ENCODE measurements at regions not wholly inside any gene's neighbourhood (a gene's known extent, or its start where the extent isn't known, plus 50 kb on each side); places are given as distances from the start of the nearest gene placed in this dataset.

DNA sequence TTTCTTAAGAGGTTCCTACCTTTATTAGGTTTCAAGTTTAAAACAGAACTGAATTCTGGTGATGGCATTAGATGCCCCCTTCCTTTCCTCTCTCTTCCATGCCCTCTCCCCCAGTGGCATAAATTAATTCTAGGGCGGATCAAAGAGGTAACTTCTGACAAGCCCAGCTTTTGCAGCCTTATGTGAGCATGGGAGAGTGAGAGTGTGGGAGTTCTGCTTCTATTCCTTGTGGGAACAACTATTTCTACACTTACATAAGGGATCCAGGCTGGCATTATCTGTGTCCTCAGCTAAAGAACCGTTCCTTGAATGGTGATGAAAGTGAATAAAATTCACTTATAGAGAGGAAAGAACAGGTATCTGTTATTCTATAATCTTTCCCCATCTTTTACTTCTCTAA is 437.6 kb downstream of the KIF4B start:
- H3K4me3 ChIP-seq (ENCODE audit: low read length) = no peak overlapping the region
- H3K4me1 ChIP-seq (ENCODE audit: low read length) = no peaks in the 10 kb centered on the region
- H3K79me2 ChIP-seq (ENCODE audit: low read length) = no peaks in the 10 kb centered on the region
- no peak overlapping the region for H3K27ac ChIP-seq (ENCODE audit: low read length)
- no peaks in the 10 kb centered on the region for H3K9me2 ChIP-seq (replicated peaks; ENCODE audit: insufficient read depth, low read length)
- no peak for DNase-seq
- no peaks in the 10 kb centered on the region for H3K27me3 ChIP-seq (replicated peaks; ENCODE audit: insufficient read depth, low read length)
- TF ChIP-seq, protein P1, sequence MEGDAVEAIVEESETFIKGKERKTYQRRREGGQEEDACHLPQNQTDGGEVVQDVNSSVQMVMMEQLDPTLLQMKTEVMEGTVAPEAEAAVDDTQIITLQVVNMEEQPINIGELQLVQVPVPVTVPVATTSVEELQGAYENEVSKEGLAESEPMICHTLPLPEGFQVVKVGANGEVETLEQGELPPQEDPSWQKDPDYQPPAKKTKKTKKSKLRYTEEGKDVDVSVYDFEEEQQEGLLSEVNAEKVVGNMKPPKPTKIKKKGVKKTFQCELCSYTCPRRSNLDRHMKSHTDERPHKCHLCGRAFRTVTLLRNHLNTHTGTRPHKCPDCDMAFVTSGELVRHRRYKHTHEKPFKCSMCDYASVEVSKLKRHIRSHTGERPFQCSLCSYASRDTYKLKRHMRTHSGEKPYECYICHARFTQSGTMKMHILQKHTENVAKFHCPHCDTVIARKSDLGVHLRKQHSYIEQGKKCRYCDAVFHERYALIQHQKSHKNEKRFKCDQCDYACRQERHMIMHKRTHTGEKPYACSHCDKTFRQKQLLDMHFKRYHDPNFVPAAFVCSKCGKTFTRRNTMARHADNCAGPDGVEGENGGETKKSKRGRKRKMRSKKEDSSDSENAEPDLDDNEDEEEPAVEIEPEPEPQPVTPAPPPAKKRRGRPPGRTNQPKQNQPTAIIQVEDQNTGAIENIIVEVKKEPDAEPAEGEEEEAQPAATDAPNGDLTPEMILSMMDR (IDR thresholded peaks at IDR 0.05; ENCODE audit: low read length) = no peak
- TF ChIP-seq EZH2phosphoT487 (IDR thresholded peaks at IDR 0.05; ENCODE audit: low read length) = no peak
- TF ChIP-seq EZH2 (optimal IDR thresholded peaks at IDR 0.05; ENCODE audit: low read depth, low read length) = no peak
- H3K9me3 ChIP-seq (replicated peaks; ENCODE audit: insufficient read depth, low read length) = no peaks in the 10 kb centered on the region
- H3K36me3 ChIP-seq (replicated peaks; ENCODE audit: insufficient read depth, low read length) = no peaks in the 10 kb centered on the region
- no peaks in the 10 kb centered on the region for H3F3A ChIP-seq (ENCODE audit: insufficient read depth, low read length)
- H3K4me2 ChIP-seq (ENCODE audit: low read depth, low read length) = no peak overlapping the region
- no peak overlapping the region for H3K9ac ChIP-seq (ENCODE audit: low read length)
- no peaks in the 10 kb centered on the region for H4K20me1 ChIP-seq (ENCODE audit: insufficient read depth, low read length)
- no peak overlapping the region for H2AFZ ChIP-seq (ENCODE audit: low read length)

DNA sequence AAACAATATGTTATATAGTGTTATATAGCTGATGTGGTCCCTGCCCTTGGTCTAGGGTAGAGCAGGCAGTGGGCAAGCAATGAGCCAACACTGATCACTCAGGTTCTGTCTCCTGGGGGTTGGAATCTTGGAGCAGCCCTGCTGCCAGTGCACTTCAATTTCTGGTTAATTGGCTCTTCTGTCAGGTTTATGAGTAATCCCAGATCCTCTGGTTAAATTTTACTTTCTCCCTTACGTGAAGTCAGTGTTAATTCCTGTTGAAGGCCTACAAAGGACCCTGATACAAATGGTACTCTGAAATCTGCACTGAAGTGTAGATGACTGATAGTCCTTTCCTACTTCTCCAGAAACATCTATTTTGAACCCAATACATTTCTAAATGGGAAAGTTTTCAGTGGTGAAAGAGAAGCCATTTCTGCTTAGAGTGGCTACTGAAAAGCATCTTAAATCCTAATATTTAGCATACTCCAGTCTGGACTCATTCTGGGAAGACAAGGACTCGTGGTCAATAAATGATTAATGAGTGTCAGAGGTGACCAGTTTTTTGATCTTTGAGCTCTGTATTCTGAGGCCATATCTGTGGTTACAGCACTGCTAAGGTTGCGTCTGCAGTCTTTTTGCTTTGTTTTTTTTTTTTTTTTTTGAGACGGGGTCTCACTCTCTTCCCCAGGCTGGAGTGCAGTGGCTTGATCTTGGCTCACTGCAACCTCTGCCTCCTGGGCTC is 442.4 kb downstream of the KIF4B start:
- Histone ChIP-seq H3K9me2 (replicated peaks; ENCODE audit: insufficient read depth, low read length) (no peaks in the 10 kb centered on the region), H3K4me1 (ENCODE audit: low read length) (no peaks in the 10 kb centered on the region), H2AFZ (ENCODE audit: low read length) (no peak overlapping the region), H3K4me3 (ENCODE audit: low read length) (no peak overlapping the region), H3K79me2 (ENCODE audit: low read length) (no peaks in the 10 kb centered on the region), H3K4me2 (ENCODE audit: low read depth, low read length) (no peak overlapping the region), H3K36me3 (replicated peaks; ENCODE audit: insufficient read depth, low read length) (no peaks in the 10 kb centered on the region), H3F3A (ENCODE audit: insufficient read depth, low read length) (no peaks in the 10 kb centered on the region), H3K27ac (ENCODE audit: low read length) (no peak overlapping the region), H3K27me3 (replicated peaks; ENCODE audit: insufficient read depth, low read length) (no peaks in the 10 kb centered on the region), H3K9ac (ENCODE audit: low read length) (no peak overlapping the region), H4K20me1 (ENCODE audit: insufficient read depth, low read length) (no peaks in the 10 kb centered on the region), H3K9me3 (replicated peaks; ENCODE audit: insufficient read depth, low read length) (no peaks in the 10 kb centered on the region)
- no peak for DNase-seq
- TF ChIP-seq EZH2 (optimal IDR thresholded peaks at IDR 0.05; ENCODE audit: low read depth, low read length) (no peak), EZH2phosphoT487 (IDR thresholded peaks at IDR 0.05; ENCODE audit: low read length) (no peak)
- TF ChIP-seq, protein P1 (IDR thresholded peaks at IDR 0.05; ENCODE audit: low read length) = no peak

DNA sequence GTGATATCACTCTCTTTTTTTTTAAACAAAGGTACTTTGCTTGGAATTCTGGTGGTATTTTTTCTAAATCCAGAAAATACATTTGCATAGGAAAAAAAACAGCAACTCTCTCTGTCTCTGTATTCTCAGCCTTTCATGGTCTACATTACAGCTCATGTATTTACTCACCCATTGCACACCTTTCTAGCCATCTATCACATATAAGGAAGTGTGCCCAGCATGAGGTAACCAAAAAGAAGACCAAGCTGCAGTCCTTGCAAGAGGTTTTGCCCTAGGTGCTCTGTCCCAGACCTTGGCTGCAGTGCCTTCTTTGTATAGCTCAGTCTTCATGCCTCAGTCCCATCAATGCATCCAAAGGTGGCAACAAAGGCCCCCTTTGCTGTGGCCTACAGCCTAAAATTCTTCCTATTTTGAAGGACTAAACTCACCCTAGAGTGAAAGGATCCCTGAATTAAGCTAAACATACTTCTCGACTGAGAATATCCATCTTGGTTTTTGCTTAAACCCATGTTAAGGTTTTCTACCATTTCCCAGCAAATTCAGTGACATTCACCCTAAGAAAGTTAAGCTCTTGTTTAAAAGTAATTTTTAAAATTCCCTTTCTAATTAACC is 446.4 kb downstream of the KIF4B start:
- Histone ChIP-seq H3K79me2 (ENCODE audit: low read length) (no peaks in the 10 kb centered on the region), H3K27me3 (replicated peaks; ENCODE audit: insufficient read depth, low read length) (no peaks in the 10 kb centered on the region), H3K4me3 (ENCODE audit: low read length) (no peak overlapping the region), H4K20me1 (ENCODE audit: insufficient read depth, low read length) (no peaks in the 10 kb centered on the region), H3K27ac (ENCODE audit: low read length) (no peak overlapping the region), H3F3A (ENCODE audit: insufficient read depth, low read length) (no peaks in the 10 kb centered on the region), H3K4me2 (ENCODE audit: low read depth, low read length) (no peak overlapping the region), H3K9ac (ENCODE audit: low read length) (no peak overlapping the region), H3K4me1 (ENCODE audit: low read length) (no peaks in the 10 kb centered on the region), H2AFZ (ENCODE audit: low read length) (no peak overlapping the region), H3K9me2 (replicated peaks; ENCODE audit: insufficient read depth, low read length) (no peaks in the 10 kb centered on the region), H3K36me3 (replicated peaks; ENCODE audit: insufficient read depth, low read length) (no peaks in the 10 kb centered on the region), H3K9me3 (replicated peaks; ENCODE audit: insufficient read depth, low read length) (no peaks in the 10 kb centered on the region)
- TF ChIP-seq EZH2phosphoT487 (IDR thresholded peaks at IDR 0.05; ENCODE audit: low read length) (no peak), EZH2 (optimal IDR thresholded peaks at IDR 0.05; ENCODE audit: low read depth, low read length) (no peak)
- TF ChIP-seq, protein P1 (IDR thresholded peaks at IDR 0.05; ENCODE audit: low read length) = no peak
- DNase-seq = no peak

All from MM.1S (cell line).